Right lung (tissue), 2 donors: ENCODE measurements at regions not wholly inside any gene's neighbourhood (a gene's known extent, or its start where the extent isn't known, plus 50 kb on each side); places are given as distances from the start of the nearest gene placed in this dataset.
A peak's percentile ranks its signal among the peaks of the same experiment; 100 is the strongest.
"Not testable (repeated sequence)": the region's sequence is repeated elsewhere in the genome, so short reads cannot be mapped to it uniquely, and the experiment has no call there.

Experiments used
- DNase-seq, 2 donors: peaks; one replicate each; pipeline ENCODE4 v3.0.0-alpha.2; 2013

GRCh38 chr7:153190986-153191385, 431.4 kb downstream of the ACTR3B start:
- no peak for DNase-seq

DNA sequence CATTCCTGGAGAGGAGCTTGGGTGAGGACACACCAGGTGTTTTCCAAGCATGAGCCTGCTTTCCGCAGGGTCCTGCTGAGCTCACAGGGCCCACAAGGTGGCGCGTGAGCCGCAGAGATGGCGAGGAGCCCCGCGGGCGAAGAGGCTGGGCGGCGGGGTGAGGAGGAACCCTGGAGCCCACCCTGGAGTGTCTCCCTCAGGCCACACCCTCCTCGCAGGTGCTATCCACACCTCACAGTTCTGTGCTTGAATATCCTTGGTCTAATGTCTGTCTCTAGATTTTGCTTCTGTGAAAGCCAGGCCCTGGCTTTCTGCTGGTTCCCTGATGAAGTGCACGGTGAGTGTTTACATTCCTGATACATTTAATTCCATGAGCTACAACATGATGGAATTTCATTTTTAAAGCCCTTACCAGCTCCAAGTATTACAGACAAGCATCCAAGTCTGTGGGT, 433.6 kb downstream of the ACTR3B start:
- DNase-seq = peak; percentile 31 to 41

- DNase-seq = no peak
Measured at GRCh38 chr7:153217032-153217431, 457.5 kb downstream of the ACTR3B start.

- DNase-seq = no peak
Measured at GRCh38 chr7:153224890-153225289, 465.3 kb downstream of the ACTR3B start.

DNA sequence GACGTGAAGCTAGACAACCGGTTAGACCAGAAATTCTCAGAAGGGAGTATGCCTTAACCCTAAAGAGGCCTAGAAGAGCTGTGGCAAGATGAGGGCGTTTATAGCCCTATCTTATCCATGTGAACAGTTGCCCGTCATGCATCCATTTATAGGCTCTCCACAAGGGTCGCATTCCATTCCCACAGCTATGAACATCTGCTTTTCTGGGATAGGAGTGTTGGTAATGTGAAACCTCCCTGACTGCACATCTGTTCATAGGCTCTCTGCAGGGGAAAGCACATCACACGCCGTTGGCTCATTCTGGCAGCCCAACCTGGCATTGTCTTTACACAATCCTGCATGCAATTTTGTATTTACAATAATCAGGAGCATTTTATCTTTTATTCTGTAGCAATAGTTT, 485.6 kb downstream of the ACTR3B start:
- DNase-seq = not testable (repeated sequence)

- DNase-seq = no peak
Measured at GRCh38 chr7:153245809-153246208, 486.3 kb downstream of the ACTR3B start.

DNA sequence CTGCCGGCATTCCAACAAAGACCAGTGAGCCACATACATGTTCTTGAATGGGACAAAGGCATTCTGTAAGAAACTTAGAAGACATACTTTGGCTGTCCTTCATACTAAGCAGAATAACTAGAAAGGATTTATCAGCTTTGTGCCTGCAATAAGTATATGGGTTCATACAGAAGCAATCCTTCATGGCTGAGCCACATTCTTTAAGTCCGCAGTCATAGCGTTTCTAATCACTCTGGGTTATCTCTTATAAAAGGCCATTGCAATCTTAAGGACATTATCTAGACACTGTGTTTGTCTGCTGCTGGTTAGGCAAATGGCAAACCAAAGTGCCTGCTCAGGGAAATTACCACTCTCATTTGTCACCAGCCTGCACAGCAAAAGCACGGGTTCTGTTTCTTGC, 488.4 kb downstream of the ACTR3B start:
- DNase-seq = no peak

DNA sequence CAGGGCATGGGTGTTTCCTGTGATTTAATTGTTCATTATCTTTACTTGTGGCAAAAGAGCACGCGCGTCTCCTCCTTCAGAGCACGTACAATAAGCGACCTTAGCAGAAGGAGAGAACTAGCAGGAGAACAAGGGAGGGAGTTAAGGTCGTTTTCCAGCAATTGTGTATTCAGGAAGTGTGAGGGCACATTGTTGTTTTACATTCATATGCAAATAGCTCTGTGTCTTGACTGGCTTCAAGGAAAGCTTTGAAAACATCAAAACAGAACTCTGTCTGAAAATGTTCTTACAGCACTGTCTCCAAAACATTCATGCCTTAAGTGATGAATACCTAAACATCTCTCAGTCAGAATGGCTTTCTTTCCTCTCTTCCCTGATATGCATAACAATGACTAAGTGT, 499.1 kb downstream of the ACTR3B start:
- no peak for DNase-seq

- DNase-seq = no peak
Measured at GRCh38 chr7:153276394-153276793, 516.8 kb downstream of the ACTR3B start.

DNA sequence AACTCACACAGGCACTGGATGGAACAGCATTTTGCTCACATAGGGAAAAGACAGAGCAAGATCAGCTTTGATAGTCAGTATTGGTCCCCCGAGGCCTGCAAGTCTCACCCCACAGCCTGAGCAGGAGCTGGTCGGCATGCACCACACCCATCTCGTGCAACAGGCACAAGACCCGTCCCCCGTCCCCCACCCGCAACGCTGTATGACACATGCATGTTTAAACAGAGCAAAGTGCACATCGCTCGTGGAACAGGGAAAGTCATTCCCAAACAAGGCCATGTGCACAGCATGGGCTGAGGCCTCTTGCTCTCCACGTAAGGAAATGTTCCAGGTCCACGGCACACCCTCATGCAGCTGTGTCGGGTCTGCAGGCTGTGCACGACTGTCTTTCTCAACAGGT, 527.2 kb downstream of the ACTR3B start:
- no peak for DNase-seq

GRCh38 chr7:153290066-153290465, 530.5 kb downstream of the ACTR3B start:
- no peak for DNase-seq

DNA sequence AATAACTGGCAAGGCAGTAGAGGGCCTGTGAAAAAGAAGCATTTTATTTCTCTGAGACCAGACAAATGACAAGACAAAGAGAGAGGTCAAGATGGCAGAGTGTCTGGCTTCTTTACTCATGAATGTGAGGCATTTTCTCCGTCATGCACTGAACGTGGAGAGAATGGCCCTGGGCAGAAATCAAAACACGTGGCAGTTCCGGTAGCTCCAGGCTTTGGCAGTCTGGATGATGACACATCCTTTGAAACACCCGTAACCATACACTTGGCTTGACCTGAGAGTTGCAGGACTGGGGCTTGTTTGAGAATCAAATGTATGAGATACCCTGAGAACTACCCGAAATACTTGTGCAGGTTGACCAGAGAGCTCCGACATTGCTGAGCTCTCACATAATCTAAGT, 537.6 kb downstream of the ACTR3B start:
- DNase-seq = no peak

GRCh38 chr7:153301936-153302335, 542.4 kb downstream of the ACTR3B start:
- no peak for DNase-seq

DNA sequence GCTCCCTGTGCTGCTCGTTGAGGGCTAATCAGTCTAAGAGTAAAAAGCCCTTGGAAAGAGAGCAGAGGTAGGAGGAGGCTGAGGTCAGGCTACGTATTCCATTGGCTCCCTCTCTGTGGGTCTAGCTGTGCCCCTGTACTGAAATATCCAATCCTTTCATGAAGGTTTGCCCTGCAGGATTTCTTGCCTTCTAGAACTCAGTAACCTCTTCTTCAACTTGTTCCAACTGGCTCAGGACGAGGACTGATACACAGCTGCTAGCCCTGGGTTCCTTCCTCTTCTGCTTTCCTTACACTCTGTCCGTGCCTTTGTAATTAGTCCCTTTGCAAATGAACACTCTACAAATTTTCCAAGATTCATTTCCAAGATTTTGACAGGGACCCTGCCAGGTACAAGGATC, 560.5 kb downstream of the ACTR3B start:
- no peak for DNase-seq

- no peak for DNase-seq
Measured at GRCh38 chr7:153320681-153321080, 561.1 kb downstream of the ACTR3B start.

GRCh38 chr7:153322991-153323390, 563.4 kb downstream of the ACTR3B start:
- DNase-seq = no peak

DNA sequence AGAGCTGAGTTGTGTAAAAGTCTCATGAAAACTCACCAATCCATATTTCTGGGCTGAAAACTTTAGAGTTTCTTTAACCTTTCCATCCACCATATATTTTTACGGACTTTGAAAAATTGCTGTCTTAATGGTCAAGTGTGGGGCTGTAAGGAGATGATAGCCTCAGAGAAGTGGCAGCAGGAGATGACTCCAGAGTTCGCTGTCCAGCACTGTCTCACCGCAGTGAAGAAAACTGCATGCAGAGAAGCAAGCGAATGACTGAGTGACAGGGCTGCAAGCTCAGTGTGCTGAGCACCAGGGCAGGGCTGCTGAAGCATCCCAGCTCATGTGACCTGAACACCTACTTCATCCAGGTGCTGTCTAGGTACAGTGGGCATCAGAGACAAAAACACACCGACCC, 564.5 kb downstream of the ACTR3B start:
- DNase-seq = no peak

DNA sequence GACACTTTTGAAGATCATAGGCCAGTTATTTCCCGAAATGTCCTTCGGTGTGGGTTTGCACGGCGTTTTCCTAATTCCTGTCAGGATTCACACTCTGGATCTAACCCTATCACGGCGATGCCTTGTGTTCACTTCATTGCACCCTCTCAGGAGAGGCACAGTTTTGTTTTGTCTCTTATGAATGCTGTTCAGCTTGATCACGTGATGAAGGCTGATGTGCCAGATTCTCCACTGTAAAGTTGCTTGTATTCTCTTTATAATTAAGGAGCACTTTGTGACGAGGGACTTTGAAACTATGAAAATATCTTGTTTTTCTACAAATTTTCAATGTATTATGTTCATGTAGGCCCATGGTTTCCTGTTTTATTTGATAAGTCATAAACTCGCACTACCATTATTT, 568.1 kb downstream of the ACTR3B start:
- no peak for DNase-seq

DNA sequence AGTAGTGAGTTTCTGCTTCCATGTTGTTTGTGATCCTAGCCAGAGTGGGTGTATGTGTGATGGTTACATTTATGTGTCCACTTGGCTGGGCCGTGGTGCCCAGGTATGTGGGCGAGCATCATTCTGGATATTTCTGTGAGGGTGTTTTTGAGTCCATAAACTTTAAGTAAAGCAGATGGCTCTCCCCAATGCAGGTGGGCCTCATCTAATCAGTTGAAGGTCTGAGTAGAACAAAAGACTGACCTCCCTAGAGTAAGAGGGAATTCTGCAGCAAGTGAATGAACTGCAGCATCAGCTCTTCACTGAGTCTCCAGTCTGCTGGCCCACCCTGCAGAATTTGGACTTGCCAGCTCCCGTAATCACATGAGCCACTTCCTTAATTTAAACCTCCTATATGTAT, 571.9 kb downstream of the ACTR3B start:
- no peak for DNase-seq

- no peak for DNase-seq
Measured at GRCh38 chr7:153354071-153354470, 594.5 kb downstream of the ACTR3B start.

GRCh38 chr7:153370092-153370491, 610.5 kb downstream of the ACTR3B start:
- no peak for DNase-seq

DNA sequence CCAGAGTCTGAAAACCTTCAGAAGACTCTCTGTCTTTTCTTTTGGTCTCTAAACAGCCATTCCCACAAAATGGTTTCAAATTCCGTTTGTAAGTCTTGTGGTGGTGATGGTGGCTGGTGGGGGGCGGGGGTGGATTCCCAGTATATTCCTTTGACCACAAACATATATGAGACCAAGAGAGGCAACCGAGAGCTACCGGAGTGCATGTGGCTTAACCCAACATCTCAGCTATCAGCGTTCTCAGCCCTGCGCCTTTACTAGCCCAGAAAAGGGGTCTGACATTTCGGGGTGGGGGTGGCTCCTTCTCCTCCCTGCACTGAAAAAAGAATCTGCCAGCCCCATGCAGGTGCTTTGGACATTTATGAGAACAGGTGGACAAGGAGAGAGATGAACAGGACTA, 621.1 kb downstream of the ACTR3B start:
- DNase-seq = no peak

GRCh38 chr7:153381275-153382040, 621.9 kb downstream of the ACTR3B start:
- peak; percentile 2 to 9 for DNase-seq

- no peak for DNase-seq
Measured at GRCh38 chr7:153382641-153383101, 623.1 kb downstream of the ACTR3B start.
